GM19238 (cell line): ENCODE measurements at regions not wholly inside any gene's neighbourhood (a gene's known extent, or its start where the extent isn't known, plus 50 kb on each side); places are given as distances from the start of the nearest gene placed in this dataset.
"Not testable (repeated sequence)": the region's sequence is repeated elsewhere in the genome, so short reads cannot be mapped to it uniquely, and the experiment has no call there.

Experiments
- DNase-seq: peaks from one replicate; pipeline ENCODE4 v3.0.0; 2011; ENCODE audit warnings: low spot score; ENCODE audit not compliant: insufficient read length

DNA sequence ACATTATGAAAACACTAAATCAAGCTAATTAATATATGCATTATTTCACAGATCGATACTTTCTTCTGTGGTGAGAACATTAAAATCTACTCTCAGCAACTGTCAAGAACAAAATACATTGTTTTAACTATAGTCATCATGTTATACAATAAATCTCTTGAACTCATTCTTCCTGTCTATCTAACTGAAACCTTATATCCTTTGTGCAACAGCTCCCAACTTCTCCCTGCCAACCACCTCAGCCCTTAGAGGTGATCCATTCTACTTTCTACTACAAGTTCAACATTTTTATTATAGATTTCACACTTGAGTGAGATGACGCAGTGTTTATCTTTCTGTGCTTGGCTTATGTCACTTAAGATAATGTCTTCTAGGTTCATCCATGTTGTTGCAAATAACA, 535.2 kb upstream of the CRIM1 start:
- DNase-seq = no peak

DNA sequence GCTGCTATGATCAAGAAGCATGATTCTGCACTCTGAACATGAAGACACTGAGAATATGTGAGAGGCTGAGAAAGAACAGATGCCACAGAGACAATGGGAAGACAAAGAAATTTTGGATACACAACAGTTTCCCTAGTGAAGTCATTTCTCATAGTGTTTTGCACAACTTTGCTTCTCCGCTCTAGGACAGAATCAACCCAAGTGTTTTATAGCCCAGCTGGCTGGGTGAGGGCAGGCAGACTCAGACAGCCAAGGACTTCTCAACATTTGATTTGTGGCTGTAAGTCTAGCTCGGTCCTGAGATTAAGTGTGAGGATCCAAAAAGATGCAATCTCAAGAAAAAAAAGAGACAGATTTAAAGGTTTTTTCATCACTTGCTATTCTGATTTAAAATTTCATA, 536.5 kb upstream of the CRIM1 start:
- DNase-seq = no peak

DNA sequence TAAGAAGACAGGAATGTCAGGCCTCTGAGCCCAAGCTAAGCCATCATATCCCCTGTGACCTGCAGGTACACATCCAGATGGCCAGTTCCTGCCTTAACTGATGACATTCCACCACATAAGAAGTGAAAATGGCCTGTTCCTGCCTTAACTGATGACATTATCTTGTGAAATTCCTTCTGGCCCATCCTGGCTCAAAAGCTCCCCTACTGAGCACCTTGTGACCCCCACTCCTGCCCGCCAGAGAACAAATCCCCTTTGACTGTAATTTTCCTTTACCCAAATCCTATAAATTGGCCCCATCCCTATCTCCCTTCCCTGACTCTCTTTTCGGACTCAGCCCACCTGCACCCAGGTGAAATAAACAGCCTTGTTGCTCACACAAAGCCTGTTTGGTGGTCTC, 537.2 kb upstream of the CRIM1 start:
- not testable (repeated sequence) for DNase-seq

DNA sequence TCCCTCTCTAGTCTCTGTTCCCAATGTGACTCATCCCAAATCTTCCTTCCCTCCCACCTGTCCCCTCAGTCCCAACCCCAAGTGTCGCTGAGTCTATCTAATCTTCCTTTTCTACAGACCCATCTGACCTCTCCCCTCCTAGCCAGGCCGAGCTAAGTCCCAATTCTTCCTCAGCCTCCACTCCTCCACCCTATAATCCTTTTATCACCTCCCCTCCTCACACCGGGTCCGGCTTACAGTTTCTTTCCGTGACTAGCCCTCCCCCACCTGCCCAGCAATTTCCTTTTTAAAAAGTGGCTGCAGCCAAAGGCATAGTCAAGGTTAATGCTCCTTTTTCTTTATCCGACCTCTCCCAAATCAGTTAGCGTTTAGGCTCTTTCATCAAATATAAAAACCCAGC, 541.0 kb upstream of the CRIM1 start:
- not testable (repeated sequence) for DNase-seq

DNA sequence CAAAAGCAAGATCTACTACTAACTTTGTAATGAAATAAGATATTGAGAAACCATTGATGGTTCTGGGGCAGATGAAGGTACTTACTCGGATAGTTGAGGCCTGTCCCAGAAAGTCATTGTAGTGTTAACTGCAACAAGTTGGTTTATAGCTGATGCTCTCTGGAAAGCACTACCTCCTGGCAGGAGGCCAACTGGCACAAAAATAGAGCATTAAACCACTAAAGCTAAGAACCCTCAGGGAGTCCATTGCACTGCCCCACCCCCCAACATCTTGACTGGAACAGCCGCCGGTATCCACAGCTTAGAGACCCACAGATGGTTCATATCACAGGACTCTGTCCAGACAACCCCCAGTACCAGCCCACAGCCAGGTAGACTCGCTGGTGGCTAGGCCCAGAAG, 552.5 kb upstream of the CRIM1 start:
- no peak for DNase-seq

DNA sequence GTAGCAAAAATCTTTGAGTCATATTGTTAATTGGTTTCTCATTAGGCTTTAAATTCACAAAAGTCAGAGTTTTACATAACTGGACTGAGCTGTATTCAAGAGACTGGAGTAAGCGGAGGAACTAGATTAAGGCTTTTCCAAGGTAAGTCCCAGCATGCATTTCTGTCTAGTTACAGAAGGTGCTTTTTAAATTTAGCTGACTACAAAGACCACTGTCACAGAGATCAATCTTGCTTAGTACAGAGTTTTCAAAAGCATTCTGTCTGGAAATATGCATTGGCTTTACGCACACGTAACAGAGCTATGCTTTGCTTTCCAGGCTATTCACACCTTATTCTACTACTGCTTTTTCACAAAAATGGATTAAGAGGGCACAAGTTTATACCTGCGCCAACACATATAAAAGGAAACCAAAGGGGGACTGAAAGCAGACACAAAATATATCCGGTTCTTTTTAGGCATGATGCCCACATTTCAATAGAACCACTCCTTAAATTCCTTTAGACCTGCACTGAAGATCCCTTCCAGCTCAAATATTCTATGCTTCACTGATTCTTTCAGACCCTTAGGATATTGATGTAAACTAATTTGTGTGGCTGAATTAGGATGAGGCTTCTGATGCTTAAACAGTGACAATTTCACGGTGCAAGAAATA, 560.7 kb upstream of the CRIM1 start:
- no peak for DNase-seq

DNA sequence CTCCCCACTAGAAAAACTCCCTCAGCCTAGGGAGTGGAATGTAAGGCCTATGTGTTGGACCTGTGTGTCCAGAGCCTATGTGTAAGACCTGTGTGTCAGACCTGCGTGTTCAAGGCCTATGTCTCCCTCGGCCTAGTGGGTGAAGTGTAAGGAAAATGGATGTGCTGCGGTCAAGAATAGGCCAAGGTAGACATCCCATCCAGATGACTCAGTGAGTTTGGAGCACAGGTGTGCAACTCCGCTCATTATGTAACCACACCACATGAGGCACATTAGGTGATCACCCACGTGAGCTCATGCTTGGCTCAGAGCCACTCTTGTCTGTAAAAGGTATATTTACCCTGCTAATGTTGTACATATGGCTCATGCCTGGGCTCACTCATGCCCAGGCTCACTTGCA, 565.3 kb upstream of the CRIM1 start:
- no peak for DNase-seq

DNA sequence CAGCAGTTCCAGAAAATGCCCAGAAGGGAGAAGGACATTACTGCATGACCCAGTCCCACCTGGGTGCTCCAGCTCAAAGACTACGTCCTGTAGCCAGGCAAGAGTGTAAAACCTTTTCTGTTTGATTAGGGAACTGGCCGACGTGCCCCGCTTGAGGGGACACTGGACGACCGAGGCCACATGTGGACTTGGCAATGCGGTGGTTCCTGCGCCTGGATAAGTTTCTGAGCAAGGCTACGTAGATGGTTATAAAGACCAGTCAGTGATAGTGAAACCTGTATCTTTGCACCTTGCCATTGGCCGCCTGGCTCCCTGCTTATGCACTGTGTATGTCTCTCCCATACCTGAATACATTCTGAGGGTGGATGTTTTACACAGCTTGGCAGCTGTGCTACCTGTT, 567.0 kb upstream of the CRIM1 start:
- no peak for DNase-seq

DNA sequence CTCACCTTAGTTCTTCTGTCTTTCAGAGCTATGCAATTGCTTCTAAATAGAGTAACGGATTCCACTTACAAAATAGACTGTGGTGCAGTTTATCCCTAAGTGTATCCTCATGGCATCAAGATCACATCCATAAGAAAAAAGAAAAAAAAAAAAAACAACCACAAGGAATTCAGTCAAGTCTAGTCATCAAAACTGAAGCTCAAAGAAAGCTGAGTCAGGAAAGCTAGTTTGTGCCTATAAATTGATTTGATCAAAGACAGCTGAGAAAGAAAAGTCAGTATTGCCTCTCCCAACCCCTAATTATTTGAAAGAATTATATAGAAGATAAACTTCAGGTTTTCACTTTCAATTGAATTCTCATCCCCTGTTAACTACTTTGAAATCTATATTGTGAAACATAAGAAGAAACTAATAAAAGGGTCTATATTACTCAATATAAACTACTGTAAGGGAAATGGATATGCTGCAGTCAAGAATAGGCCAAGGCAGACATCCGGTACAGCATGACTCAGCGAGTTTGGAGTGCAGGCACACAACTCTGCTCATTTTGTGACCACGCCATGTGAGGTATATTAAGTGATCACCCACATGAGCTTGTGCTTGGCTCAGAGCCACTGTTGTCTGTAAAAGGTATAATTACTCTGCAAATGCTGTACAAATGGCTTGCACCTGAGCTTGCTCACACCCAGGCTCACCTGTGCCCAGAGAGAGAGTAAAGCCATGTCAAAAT, 568.1 kb upstream of the CRIM1 start:
- DNase-seq = no peak

DNA sequence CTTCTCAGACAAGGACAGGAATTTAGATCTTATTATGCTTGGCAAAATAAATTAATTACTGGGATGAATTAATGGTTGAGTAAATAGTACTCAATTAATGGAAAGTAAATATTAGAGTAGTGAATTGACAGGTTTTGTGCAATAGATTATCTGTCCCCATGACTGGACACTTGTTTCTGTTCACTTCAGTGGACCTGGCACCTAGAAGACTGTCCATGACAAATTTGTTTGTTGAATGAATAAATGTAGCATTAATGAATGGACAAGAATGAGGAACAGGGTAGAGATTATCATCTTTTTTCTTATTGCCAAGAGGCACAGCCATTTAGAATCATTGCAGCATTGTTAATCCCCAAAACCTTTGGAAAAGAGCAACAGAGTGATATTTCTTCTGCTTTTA, 570.0 kb upstream of the CRIM1 start:
- DNase-seq = no peak

DNA sequence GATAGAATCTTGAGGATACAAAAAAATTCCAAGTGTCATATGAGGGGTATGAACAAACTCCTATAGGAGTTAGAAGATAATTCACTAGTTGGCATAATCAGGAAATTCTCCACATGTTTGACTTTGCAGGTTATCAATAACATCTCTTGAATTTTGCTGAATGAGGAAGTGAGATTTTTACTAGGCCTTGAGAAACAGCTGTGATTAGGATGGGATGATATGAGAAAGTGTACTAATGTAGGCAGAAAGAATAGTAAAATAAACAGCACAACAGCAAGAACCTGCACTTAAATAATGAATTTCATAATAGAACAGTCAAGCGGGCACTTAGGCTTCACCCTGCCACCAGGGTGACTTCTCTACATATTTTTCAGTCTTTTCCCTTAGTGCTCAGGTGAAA, 570.8 kb upstream of the CRIM1 start:
- no peak for DNase-seq

DNA sequence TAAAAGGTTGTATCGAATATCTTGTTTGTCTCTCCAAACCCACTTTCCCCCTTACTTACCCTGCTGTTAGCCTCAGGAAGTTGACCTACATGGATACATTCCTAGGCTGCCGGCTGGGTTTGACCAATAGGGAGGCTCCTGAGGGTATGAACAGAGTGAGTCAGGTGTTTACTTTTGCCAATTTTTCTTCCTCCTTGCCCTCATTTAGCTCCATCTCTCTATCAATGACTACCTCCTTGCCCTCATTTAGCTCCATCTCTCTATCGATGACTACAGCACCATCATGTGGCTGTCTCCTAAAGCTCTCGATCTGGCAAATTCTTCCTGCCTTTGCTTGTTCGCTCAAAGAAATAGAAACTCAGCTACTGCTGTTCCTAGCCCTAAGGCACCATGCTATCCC, 571.9 kb upstream of the CRIM1 start:
- DNase-seq = no peak

DNA sequence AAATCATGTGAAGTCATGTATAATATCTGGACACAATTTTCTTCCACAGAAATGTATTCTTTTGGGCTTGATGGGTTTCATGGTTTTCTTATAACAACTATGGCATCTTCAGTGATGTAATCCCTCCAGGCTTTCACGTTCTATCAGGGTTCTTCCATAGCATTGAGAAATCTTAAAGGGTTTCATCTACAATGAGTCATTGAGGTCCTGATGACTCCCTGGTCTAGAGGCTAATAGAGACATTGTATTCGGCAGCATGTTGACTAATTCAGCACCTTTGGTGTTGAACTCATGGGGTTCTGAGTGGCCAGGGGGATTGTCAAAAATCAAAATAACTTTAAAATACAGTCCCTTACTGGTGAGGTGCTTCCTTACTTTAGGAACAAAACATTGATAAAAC, 614.0 kb upstream of the CRIM1 start:
- DNase-seq = no peak

DNA sequence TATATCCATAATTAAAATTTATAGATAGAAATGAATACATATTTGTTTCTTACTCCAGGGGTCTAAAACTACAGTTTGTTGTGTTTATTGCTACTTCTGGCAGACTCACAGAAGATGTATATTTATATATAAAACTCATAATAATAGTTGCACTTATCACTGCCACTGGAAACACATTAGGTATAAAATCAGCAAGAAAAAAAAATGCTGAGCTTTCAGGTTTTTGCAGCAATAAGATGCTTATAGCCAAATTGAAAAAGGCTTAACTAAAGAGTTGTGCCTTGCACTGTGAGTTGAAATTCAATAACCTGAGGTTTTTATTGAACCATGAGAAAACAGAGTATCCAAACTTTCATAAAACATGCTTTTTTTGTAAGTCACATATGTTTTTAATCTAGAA, 623.9 kb upstream of the CRIM1 start:
- no peak for DNase-seq

DNA sequence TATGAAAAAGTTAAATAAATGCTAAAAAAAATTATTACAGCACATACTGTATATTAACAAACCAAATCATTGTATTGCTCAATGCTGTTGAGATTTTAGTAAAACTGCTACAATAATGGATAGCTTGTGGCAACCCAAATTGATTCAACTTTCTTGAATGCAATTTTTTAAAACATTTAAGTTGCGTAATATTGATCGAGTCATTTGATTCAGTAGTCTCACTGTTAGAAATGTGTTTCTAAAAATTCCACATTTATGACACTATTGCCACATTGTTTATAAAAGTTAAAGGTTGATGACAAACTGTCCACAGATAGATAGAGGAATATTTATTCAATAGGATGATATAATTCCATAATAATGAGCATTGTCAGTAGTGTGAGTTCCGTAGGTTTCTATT, 640.7 kb upstream of the CRIM1 start:
- no peak for DNase-seq

DNA sequence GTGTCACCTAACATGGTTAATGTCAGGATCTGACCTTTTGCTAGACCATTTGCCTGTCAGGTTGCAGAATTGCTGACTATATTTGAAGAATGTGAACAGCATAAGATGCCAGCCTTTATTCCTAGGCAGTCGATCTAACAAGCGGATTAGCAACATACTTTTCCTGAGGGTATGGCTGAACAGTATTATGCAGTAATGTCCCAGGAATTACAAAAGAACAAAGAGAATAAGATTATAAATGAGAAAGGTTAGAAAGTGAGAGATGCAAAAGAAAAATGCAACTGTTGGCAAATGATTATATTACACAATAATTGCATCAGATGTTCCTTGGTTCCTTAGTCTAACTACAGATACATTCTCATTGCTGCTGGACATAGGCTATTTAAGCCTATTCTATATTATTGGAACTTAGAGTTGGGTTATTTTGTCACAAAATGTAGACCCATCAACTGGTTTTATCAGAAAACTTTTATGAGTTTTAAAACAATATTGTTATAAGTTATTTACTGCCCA, 647.1 kb upstream of the CRIM1 start:
- no peak for DNase-seq

DNA sequence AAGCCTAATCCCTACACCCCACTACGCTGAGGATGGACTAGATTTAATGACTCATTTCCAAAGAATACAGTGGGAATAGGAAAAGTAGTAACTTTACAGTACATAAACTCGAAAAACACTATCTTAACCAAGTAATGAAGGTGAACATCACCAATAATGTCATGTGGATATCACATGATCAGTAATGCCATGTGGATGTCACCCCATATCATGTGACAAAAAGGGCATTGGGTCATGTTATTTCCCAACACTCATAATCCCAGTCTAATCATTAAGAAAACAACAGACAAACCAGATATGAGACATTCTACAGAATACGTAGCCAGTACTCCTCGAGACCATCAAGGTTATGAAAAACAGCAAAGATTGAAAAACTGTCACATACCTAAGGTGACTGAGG, 667.3 kb upstream of the CRIM1 start:
- DNase-seq = no peak

DNA sequence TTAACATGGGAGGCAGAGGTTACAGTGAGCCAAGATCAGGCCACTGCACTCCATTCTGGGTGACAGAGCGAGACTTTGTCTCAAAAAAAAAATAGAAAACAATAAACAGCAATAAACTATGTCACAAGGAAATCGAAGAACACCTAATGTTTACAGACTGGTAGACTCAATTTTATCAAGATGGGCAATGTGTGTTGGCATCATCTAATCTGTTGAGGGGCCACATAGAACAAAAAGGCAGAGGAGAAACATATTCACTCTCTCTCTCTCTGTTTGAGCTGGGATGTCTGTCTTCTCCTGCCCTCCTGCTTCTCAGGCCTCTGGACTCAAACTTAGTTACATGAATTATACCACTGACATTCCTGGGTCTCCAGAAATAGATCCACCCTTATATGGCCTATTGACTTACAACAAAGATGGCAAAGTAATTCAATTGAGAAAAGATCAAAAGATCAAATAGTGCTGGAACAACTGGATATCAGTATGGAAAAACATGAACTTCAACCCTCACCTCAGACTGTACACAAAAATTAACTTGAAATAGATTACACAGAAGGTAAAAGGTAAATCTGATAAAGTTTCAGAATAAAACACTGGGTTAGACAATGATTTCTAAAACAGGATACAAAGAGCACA, 703.8 kb upstream of the CRIM1 start:
- no peak for DNase-seq

DNA sequence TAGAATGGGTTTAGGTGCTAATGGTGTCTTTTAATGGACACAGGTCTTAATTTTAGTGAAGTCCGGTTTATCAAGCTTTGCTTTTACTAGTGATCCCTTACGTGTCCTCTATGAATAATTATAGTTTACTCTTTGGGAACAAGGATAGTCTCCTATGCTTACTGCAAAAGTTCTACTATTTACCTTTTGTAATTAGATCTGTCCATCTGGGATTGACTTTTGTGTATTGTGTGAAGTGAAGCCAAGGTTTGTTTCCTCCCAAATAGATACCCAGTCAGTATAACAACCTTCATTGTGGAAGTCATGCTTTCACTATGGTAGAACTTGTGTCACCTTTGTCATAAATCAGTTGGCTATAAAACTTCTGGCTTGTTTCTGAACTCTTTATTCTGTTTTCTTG, 740.9 kb upstream of the CRIM1 start:
- no peak for DNase-seq

DNA sequence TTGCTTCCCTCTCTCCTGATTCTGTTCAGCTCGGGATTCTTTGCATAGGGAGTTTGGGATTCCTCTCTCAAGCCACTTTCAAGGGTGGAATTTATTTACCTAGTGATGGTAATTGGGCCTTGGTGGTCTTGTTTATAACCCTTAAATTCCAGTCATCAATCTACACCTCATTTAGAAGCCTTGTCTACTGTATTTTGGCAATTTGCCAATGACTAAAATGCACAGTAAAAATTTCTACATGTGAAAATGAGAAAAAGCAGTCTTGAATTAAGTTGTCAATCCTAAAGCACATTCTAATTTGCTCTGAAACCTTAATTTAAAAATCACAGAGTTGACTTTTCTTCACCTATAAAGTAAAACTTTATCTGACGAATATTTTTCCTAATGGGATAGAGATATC, 749.2 kb upstream of the CRIM1 start:
- no peak for DNase-seq

DNA sequence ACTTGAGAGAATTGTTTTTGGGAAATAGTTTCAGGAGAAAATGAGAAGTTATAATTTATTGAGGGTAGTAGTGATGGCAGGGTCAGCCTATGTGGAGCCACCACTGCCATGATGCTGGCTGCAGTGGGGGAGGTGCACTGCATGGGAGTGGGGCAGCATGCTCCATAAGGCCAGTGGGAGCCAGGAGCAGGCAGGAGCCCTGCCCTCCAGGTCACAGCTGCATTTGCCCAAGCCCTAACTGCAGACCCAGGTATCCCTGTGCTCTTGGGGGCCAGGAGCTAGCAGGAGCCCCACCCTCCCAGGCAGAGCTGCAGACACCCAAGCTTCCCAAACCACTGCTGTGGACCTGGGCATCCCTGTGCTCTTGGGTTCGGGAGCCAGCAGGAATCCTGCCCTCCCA, 757.3 kb upstream of the CRIM1 start:
- no peak for DNase-seq

DNA sequence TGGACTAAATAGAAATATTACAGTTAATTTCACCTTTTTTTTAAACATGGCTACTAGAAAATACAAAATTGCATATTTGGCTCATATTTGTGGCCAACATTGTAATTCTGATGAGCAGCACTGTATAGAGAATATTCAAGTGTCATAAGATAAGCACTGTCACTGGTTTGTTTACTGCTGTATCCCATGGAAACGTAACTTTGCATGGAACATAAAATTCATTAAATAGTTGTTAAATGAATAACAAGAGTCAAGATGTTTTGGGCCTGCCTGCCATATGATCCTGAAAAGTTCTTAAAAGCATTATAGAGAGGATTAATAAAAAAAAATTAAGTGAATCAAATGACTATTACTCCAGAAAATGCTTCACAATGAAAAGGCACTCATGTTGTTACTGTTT, 763.7 kb upstream of the CRIM1 start:
- DNase-seq = no peak

DNA sequence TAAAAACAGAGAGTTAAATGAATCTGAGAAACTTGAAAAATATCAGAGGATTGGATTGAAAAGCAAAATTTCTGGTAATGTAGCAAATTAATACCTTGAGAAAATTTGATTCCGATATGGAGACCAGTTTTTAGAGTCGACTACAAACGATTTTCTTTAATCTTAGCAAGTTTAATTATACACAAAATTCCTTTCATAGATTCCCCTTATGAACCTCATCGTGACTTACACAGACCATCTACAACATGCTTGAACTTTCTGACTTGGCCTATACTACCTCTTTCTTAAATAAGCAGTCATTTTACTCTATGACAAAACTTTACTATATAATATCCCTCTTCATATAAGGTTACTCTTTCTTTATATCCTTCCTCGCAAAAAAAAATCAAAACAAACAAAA, 769.6 kb upstream of the CRIM1 start:
- DNase-seq = no peak
